Smooth muscle cell of the brain vasculature (primary cell): ENCODE measurements at regions not wholly inside any gene's neighbourhood (a gene's known extent, or its start where the extent isn't known, plus 50 kb on each side); places are given as distances from the start of the nearest gene placed in this dataset.
A peak's percentile ranks its signal among the peaks of the same experiment; 100 is the strongest.

Experiments used
- DNase-seq: peaks from one replicate; pipeline ENCODE4 v3.0.0-alpha.2; 2012; ENCODE audit warnings: low read depth, low spot score

DNA sequence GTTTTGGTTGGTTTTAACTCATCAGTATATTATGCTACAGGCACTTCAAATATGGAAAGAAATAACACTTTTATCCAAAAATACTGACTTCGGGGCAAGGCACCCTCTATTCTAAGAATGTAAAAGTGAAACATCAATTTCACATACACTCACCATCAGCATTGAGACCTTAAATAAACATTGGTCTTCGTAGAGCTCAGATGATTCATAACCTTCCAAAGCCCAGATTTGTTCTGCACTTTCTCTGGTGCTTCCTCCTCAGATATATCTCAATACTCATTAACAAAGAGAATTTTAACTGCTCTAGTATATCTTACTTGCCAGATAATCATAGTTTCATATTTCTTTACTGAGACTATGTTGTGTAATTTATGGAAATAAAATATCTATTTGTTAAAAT lies 794.3 kb downstream of the LIG4 start:
- DNase-seq, result no peak

DNA sequence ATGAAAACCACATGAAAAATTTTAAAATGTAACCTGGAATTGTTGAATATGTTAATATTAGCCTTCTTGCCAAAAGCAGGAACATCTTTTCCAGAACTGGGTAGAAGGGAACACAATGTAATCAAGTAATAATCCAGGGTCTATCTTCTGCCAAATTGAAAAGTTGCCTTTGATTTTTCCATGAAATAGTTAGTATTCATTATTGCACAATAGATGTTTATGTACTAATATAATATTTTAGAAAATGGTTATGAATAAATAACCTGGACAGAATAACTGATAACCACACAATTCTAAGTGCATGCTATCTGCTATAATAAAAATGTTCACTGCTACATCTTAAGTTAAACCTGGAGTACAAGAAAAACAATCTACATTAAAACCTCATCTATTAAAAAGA lies 802.3 kb downstream of the LIG4 start:
- DNase-seq, result no peak

DNA sequence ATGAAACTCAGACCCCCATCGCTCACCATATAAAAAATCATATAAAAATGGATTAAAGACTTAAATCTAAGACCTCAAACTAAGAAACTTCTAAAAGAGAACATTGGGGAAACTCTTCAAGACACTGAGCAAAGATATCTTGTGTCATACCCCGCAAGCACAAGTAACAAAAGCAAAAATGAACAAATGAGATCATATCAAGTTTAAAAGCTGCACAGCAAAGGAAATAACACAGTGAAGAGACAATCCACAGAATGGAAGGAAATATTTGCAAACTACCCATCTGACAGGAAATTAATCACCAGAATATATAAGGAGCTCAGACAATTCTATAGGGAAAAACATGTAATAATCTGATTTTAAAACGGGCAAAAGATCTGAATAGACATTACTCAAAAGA lies 808.3 kb downstream of the LIG4 start:
- no peak for DNase-seq

DNA sequence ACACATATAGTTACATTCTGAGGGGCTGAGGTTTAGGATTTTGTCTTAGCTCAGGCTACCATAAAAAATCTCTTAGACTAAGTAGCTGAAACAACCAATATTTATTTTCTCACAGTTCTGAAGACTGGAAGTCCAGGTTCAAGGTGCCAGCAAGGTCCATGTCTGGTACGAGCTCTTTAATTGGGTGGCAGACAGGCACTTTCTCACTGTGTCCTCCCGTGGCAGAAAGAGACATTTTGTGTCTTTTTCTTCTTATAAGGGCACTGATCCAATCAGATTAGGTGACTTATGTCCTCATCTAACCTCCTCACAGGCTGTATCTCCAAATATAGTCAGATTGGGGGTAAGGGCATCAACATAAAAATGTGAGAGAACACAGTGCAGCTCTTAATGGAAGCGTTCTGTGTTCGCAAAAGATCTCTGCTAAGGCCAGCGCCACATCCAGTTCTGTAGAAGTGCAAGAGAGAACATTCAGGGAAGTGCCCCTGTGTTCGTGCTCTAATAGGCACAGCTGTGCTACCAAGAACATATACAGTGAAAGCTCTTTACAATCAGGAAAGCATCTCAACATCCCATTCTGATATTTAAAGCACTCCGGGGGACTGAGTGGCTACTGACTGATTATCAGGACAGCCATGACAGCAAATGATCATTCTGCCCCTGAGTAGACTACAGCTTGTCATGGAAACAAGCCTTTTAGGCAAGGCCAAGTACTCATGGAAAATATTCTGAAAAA lies 819.2 kb downstream of the LIG4 start:
- no peak for DNase-seq

DNA sequence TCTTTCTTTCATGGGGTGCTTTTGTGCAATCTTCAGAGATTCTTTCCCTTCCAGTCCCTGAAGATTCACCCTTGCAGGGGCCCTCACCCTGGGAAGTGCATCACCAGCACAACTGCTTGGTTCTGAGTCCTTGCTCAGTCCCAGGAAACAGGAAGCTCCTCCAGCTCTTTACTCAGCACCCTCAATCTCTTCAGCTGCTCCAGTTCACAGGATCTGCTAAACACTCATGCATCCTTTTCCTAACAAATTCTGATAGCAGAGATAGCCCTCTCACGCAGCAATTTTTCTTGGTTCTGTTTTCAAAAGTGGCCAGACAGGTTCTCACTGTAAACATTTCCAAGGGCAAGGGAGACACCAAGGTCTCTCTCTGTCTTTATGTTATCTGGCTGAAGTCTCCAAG lies 823.1 kb downstream of the LIG4 start:
- DNase-seq, result no peak

DNA sequence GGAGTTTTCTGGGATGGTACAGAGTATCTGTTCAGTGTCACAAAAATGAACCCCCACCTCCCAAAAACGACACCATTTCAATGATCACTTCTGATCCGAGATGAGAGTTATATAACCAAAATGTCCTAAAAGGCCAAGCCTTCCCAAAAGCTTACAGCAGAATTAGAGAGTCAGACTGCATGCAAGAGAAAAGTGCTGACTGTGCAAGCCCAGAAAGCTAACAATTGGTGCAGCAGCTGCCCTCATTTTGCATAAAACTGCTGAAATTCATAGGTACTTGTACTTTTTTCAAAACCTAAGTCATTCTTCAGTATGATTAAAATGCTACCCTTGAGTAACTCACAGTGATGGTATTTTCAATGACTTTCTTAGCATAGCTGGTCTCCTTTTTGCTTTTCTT lies 819.6 kb upstream of the ARGLU1 start:
- no peak for DNase-seq

DNA sequence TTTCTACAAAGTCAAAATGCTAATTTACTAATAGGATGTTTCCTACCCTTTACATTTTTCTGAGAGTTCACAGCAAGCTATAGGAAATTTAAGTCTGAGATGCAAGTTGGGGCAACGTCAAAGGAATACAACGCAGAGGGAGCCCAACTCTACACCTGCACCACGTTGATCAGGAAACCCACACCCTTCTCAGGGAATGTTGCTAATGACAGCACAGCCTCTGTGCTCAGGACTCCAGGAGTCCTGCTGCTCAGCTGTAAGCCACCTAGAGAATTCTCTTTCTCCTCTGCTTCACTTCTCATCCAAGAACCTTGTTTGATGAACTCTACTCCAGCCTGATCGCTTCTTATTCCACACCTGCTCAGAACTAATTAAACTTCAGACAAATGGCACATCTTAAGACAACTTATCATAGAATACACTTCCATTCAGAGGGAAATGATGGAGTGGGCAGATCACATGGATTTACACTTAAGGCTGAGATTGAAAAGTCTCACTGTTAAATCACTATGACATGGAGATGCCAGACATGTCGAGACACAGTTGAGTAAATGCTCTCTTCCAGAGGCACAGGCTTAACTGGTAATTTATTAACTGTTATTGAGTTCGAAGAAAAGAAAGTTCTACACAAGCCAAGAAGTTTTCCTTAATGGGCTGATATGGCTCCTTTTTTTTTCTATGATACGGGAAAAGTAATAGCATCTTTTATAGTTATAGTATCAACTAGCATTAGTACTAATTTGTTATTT lies 811.6 kb upstream of the ARGLU1 start:
- no peak for DNase-seq

DNA sequence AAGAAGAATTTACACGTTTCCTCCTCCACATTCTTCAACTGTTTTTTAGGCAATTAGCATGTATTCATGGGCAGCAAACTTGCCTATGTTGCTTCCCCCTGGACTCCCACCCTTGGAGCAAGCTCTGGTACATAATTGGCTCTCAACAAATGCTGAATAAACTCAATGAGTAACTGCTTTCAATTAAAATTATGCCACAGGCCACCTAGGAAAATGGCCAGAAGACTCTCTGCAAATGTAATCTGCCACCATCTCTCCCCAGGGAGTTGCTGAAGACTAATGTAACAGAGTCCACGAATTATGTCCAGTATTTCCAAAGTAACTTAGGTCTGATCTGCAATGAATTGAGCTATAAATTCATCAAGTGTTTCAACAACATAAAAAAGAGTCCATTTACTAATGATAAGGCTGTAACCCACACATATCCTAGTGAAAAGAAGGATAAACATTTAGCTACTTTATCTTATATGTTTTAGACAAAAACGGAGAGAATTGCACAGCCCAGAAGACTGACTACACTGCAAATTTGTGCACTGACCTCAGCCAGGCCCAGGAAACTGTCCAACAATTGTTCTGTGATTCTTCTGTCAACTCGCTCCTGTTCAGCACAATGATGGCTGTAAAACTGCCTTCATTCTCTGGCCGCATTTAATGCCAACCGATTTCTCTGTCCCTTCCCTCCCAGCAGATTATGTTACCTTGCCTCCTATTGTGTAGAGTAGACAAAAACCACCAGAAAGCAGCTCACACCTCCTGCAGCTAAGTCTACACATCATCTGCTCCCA lies 808.6 kb upstream of the ARGLU1 start:
- DNase-seq, result no peak

DNA sequence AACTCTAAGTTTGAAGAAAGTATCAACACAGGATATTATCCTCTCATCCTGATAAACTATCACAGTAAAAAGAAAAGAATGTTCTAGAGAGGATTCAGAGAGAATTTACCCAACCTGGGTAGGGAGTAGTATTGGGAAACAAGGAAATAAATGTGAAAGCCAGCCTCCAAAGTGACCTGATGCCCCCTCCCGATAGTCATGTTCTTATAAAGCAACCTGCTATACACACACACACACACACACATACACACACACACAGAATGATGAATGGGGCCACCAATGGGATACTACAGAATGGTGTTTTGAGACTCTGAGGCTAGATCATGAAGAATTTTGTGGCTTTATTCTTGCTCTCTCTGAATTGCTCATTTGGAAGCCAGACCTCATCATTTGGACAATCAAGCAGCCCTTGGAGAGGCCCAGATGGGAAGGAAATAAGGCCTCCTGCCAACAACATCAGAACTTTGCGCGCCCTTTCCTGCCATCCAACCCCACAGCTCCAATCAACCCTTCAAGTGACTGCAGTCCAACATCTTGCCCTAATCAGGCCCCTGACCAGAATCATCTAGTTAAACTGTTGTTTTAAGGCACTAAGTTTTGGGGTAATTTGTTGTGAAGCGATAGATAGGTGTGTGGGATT lies 807.9 kb upstream of the ARGLU1 start:
- DNase-seq, result no peak

DNA sequence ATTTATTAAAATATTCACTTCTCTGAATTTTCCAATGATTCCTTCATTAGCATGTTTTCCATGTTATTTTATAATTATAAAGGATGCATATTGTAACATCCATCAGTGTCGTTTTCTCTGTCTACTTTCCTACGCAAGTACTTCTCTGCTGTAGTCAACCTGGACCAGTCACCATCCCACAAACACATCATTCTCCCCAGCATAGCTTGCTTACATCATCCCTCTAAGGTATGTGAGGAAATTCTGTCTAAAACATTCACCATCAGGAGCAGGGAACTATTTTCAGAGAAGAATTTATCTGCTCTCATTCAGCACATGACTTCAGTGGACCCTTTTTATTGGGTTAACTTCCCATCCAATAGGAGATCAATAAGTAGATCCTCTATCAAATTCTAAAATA lies 806.1 kb upstream of the ARGLU1 start:
- no peak for DNase-seq

DNA sequence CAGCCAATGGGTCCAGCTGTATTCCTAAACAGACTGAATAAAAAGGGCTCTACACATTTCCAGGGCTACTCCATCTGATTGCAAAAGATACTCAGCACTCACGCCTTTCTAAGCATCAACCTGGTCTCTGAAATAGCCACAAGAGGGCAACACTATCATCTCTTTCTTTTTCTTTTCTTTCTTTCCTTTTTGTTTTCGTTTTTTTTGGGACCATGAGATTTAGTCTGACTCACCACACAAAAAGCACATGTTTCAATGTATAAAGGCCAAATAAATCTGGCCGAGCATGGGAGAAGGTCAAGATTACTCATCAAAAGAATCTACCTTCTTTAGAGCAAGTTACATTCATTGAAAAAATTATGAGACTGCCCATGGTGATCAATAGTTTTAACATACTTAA lies 805.6 kb upstream of the ARGLU1 start:
- peak; percentile 56 for DNase-seq

DNA sequence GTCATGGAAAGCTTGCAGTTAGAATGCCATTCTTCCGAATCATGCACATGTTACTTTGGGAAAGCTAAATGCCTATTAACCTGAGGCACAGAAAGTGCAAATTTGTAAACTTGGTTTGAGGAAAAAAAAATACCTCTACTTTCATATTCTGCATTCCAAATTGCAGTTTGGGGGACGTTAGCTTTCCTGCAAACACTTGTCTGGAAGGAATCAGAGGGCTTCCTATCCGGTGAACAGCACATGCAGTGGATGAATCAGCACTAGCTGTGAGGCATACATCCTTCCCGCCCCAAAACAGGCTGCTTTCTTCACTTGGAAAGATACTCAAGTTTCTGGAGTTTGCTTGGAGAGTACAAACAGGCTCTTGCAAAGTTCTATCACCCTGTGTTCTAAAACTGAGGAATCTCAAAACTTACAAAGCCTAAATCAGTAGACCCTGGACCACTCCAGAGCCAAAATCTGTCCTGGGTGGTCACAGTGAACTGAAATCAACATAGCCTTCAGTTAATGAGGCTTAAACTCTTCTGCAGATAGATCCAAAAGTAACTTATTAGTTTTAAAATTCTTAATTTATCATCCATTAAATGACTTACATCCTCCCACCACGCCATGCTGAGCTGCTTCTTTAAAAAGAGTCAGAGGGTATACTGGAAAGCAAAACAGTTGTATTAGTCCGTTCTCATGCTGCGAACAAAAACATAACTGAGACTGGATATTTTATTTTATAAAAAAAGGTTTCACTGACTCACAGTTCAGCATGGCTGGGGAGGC lies 802.3 kb upstream of the ARGLU1 start:
- peak; percentile 12 for DNase-seq

DNA sequence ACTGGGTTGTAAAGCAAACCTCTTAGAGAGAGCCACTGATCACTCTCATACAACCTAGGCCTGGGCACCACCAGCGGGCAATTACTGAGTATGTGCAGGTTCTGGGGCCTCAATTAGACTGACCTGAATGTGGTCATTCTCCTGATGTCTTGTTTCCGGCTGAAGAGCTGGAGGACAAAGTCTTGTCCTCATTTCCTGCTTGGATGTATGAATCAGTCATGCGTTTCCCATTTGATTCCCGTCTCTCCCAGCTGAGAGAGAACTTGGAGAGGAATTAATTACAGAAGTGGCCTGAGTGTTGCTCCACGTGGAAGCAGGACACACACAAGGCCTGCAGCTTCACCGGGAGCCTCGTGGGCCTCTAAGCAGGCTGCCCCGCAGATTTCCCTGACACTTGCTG lies 799.3 kb upstream of the ARGLU1 start:
- DNase-seq, result no peak

DNA sequence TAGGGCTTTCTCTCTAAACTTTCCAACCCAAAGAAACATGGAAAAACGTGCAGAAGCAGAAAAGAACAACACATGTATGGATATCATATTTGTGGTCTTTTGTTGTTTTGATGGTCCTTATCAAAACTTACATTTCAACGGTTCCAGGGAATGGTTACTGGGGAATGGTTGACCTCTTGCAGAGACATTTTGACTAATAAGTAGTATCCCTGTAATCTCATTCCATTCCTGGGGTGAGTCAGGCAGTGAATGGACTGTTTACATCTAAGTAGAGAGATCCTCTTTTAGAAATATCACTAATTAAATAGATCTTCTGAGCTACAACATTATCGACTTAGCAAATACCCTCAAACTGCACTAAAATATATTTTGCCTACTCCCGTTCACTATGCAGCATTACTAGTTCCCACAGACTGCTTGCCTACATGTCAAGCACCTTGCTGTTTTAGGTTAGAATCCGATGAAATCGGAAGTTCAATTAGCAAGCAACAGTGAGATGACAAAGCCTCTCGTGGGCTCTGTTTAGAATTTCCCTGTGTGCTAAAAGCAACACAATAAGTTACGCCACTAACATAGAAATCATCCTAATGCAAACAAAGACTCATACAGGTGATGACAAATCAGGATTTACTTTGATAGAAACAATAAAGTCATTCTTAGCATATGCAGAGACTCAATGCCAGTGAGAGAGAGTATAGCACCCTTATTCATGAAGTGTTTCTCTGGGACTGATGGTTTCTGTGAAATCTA lies 797.7 kb upstream of the ARGLU1 start:
- no peak for DNase-seq

DNA sequence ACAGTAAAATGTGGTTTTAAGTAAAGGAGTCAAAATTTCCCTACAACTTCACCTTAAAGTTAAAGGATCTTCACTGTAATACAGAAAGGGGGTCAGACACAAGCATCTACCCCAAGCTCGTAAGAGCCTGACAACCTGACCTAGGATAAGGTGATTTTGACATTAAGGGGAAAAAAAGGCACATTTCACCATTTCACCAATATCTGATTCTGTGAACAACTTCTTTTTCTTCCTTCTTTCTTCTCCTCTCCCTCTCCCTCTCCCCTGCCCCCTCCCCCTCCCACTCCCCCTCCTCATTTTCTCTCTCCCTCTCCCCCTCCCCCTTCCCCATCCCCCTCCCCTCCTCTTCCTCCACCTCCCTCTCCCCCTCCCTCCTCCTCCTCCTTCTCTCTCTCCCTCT lies 796.7 kb upstream of the ARGLU1 start:
- no peak for DNase-seq

DNA sequence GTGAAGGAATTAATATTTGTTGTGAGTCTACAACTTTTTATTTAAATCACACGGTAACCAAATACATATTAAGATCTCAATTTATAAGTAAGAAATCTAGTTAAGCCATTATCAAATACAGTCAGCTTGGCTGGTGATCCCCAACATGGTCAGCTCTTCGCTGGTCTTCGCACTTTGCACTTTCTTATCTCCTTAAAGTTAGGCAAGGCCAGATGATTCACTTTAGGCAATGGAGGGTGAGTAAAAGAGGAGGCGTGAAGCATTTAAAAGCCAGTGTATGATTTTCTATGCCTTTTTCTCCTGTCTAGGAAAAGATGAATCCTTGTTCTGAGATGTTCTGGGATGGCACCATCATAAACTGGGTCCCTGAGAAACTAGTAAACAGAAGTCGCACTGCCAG lies 793.7 kb upstream of the ARGLU1 start:
- DNase-seq, result no peak

DNA sequence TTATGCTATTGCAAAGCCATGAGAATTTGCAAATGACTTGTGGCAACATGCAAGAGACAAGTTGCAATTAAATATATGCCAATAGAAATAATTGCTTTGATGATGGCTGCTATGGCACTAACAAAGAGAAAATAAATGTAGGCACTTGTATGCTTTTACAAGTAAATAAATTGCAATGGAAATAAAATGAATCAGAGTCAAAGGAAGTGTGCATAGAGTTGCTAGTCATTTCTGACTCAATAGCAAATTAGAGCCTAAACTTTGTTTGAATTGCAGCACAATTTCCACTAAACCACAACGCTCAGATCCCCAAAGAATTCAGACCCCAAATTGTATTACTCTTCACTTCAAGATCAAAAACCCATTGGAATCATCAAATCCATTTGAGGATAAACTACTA lies 792.1 kb upstream of the ARGLU1 start:
- DNase-seq, result no peak

DNA sequence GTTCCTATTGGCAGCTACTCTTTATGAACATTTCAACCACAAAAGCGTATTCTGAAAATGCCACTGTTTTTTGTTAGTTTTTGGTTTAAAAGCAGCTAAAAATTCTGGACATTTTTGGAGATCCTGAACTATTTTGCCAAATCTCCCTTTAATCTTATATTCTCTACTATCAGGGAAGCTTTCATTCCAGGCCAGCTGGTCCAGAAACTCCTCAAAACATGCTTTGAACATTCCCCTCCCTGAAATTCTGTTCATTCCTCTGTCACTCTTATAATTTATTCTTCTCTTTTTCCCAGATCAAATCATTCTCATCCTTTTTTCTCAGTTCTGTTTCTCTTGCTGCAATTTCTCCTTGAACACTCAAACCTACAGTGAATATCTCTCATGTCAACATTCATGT lies 790.9 kb upstream of the ARGLU1 start:
- no peak for DNase-seq

DNA sequence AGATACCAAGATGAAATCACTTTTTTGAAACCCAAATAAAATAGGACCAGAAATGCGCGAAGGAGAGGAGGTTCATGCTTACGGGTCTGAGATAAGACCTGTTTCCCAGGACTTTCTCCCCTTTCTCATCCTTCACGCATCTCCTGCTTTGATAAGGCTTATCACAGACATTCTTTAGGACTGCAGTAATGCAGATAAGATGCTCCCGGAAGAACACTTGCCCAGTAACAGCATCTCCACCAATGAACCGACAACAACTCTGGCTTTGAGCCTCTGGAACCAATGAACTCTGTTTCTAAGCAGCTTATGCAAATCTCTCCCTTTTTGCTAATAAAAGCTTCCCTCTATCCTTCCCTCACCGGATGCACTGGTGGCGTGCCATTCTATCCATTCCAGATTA lies 783.4 kb upstream of the ARGLU1 start:
- DNase-seq, result no peak

DNA sequence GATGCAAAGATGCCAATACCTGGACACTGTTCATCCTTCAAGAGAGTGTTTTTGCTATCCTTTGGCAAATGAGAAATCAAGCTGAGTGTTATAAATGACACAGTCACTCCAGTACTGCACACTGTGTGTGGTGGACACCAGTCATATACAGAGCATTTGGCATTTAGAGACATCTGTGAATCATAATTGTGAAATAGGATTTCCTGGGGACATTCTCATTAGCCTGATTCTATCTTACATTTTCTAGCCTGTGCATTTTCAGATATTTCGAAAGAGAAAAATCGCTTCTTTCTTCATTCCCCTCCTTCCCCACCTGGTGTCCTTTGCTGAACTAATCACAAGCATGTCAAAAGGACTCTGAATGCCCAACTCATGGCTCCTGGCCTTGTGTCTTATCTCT lies 781.0 kb upstream of the ARGLU1 start:
- DNase-seq, result no peak

DNA sequence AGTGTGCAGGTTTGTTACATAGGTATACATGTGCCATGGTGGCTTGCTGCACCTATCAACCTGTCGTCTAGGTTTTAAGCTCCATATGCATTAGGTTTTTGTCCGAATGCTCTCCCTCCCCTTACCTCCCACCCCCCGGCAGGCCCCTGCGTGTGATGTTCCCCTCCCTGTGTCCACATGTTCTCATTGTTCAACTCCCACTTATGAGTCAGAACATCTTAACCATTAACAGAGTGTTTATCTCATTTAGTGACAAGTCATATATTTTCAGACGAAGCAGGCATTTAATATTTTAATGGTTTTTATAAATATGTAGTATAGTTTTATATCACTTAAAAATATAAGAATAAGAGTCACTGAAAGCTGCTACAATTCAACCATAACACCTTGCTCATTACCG lies 780.5 kb upstream of the ARGLU1 start:
- DNase-seq, result no peak
